ENCODE measurements at regions not wholly inside any gene's neighbourhood (a gene's known extent, or its start where the extent isn't known, plus 50 kb on each side); places are given as distances from the start of the nearest gene placed in this dataset.
"Not testable (repeated sequence)": the region's sequence is repeated elsewhere in the genome, so short reads cannot be mapped to it uniquely, and the experiment has no call there.

- DNase-seq (ENCODE audit: low read depth in 2 of 3, low spot score in 1 of 3) = no peak
Observed at GRCh38 chr7:156547884-156548561, 92.6 kb upstream of the RNF32 start.

- DNase-seq (ENCODE audit: low read depth in 2 of 3, low spot score in 1 of 3) = no peak
Observed at GRCh38 chr7:156545979-156546378, 94.6 kb upstream of the RNF32 start.

GRCh38 chr7:156544919-156545715, 95.5 kb upstream of the RNF32 start:
- DNase-seq (ENCODE audit: low read depth in 2 of 3, low spot score in 1 of 3) = no peak

DNA sequence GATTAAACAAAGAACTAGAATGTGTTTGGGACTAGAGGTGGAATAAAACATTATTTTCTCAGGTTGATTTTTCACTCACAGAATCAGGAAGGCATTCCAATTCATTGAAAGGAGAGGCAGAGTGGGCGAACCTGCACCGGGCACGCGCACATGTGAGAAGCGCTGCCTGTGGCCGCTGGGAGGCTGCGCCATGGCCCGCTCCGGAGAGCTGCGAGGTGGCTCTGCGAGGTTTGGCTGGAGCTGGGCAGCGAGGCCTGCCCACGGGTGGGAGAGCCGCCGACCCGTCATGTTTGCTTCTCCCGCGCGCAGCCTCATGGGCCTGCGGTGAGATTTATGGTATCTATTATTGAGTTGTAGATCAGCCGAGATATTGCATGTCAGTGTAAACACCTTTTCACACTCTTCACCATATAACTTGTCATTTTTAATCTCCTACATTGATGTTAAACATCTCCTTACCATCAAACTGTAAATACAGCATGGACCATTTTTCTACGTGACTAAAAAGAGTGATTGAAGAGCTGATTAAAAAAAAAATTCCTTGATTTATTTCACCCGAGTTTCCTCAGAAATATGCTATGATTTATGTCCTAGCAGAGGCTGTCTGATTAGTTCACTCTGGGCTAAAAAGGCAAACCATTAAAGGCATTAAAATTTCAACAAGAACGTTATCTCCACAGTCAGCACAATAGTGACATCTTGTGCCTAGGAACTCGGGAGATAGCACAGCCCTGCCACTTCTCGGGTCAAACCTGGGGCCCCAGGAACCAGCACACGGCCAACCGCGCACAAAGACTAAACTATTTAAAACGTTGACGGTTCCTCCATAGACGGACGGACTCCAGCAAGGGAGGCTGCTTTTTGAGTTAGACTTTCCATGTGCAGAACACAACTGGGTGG, 96.6 kb upstream of the RNF32 start:
- DNase-seq (ENCODE audit: low read depth in 2 of 3, low spot score in 1 of 3) = no peak

GRCh38 chr7:156540619-156541165, 99.9 kb upstream of the RNF32 start:
- DNase-seq (ENCODE audit: low read depth in 2 of 3, low spot score in 1 of 3) = no peak

DNA sequence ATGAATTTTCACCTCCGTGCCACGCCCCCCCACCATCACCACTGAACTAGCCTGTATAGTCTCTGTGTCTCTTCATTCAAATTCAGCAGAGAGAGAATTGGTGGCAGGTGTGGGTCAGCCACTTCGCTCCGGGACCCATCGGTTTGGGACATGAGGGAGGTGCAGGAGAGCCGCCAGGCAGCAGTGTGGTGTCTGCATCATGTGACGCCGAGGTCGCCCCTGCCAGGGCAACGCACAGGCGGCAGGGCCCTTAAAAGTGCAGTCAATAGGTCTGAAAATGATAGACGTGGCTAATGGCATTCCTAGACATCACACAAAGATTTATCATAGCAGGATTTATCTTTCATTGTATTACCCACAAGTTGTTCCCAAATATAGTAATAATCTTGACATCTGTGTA, 100.6 kb upstream of the RNF32 start:
- no peak for DNase-seq (ENCODE audit: low read depth in 2 of 3, low spot score in 1 of 3)

DNA sequence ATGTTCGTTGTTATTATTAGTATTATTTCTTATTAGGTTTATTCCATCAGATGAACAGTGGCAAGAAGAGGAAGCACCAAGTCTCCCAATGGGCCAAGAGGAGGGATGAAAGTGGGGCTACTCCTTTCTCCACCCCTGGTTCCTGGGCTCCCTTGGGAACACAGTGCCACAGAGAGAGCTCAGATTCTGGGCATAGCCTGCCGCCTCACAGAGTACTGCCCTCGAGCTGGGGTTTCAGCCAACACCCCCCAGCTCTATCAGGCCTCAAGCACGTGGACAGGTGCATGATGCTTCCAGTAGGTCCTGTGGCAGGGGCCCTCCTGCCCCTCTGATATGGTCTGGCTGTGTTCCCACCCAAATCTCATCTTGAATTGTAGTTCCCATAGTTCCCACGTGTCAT, 103.6 kb upstream of the RNF32 start:
- DNase-seq (ENCODE audit: low read depth in 2 of 3, low spot score in 1 of 3) = no peak

GRCh38 chr7:156534925-156535324, 105.6 kb upstream of the RNF32 start:
- DNase-seq (ENCODE audit: low read depth in 2 of 3, low spot score in 1 of 3) = no peak

- no peak for DNase-seq (ENCODE audit: low read depth in 2 of 3, low spot score in 1 of 3)
Observed at GRCh38 chr7:156533964-156534363, 106.6 kb upstream of the RNF32 start.

DNA sequence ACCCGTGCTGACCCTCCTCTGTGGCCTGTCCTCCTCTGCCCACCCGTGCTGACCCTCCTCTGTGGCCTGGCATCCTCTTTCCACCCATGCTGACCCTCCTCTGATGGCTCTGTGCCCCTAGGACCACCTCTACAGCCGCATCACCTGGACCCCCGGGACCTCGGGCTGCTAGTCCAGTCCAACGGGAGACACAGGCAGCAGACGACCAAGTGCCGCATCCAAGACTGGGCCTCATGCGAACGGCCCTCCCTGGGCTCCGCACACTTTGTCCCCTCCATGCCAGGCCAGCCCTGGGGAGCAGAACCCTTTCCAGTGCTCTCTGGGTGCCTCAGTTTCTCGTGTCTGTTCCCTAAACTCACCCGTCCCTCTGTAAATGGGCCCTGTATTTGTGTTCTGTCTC, 107.2 kb upstream of the RNF32 start:
- no peak for DNase-seq (ENCODE audit: low read depth in 2 of 3, low spot score in 1 of 3)

GRCh38 chr7:156532016-156532602, 108.5 kb upstream of the RNF32 start:
- no peak for DNase-seq (ENCODE audit: low read depth in 2 of 3, low spot score in 1 of 3)

GRCh38 chr7:156529956-156530355, 110.6 kb upstream of the RNF32 start:
- DNase-seq (ENCODE audit: low read depth in 2 of 3, low spot score in 1 of 3) = no peak

DNA sequence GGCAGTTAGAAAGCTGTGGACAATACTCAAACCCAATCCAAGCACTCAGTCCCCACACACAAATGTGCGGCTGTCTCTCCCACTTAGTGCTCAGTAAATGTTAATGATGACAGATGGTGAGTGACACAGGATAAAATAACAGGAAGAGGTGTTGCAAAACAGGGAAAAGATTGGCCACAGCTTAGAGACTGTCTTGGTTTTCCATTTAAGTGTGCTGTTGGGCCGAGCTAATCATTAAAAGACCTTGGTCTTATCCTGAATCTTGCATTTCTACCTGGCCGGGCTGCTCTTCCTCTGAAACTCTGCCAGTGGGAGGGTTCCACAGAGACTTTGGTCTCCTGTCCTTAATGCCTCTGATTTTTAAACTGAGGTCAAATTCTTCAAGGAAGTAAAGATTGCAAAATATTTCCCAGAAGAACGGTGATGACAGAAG, 113.1 kb upstream of the RNF32 start:
- DNase-seq (ENCODE audit: low read depth in 2 of 3, low spot score in 1 of 3) = no peak

- no peak for DNase-seq (ENCODE audit: low read depth in 2 of 3, low spot score in 1 of 3)
Observed at GRCh38 chr7:156524818-156525597, 115.6 kb upstream of the RNF32 start.

GRCh38 chr7:156523447-156524048, 117.0 kb upstream of the RNF32 start:
- no peak for DNase-seq (ENCODE audit: low read depth in 2 of 3, low spot score in 1 of 3)

- DNase-seq (ENCODE audit: low read depth in 2 of 3, low spot score in 1 of 3) = no peak
Observed at GRCh38 chr7:156522801-156523200, 117.8 kb upstream of the RNF32 start.

DNA sequence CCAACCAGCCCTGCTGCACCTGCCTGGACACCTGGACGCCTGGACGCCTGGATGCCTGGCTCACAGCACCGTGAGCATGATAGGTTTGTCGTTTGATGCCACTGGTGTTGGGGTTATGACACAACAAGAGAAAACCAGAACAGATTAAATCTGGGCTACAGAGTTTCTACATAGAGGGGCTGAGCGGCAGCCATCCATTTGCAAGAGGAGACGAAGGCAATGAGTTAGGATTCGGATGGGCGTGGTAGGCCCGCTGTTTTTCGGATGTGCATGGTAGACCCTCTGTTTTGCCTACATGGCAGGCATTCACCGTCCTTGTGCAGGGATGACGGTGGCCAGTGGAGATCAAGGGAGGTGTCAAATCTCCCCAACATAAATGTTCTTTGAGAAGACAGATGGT, 121.5 kb upstream of the RNF32 start:
- no peak for DNase-seq (ENCODE audit: low read depth in 2 of 3, low spot score in 1 of 3)

- no peak for DNase-seq (ENCODE audit: low read depth in 2 of 3, low spot score in 1 of 3)
Observed at GRCh38 chr7:156518466-156518865, 122.1 kb upstream of the RNF32 start.

DNA sequence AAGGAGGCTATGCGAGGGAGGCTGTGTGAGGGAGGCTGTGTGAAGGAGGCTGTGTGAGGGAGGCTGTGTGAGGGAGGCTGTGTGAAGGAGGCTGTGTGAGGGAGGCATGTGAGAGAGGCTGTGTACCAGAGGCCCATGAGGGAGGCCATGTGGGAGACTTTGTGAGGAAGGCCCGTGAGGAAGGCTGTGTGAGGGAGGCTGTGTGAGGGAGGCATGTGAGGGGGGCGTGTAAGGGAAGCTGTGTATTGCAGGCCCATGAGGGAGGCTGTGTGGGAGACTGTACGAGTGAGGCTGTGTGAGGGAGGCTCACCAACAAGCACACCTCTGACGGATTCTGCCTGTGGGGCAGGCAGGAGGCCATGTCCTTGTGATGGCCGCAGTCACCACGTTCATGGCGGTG, 122.7 kb upstream of the RNF32 start:
- DNase-seq (ENCODE audit: low read depth in 2 of 3, low spot score in 1 of 3) = not testable (repeated sequence)
